ENCODE measurements at regions not wholly inside any gene's neighbourhood (a gene's known extent, or its start where the extent isn't known, plus 50 kb on each side); places are given as distances from the start of the nearest gene placed in this dataset.
"Not testable (repeated sequence)": the region's sequence is repeated elsewhere in the genome, so short reads cannot be mapped to it uniquely, and the experiment has no call there.

DNA sequence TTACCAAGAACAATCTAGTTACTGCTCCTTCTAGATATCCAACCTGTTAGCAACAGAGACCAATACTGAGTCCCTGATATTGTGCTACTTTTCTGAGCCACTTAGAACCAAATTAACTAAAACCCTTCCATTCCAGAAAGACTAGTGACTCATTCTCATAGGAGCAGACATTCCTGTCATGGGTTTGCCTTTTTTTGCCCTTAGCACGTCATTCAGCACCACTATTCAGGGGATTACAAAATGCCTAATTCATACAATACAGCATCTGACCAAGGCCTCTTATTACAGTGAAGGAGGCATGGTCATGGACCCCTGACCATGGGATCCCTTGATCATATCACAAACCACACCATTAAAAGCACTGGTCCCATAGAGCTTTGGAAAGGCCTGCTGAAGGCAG lies 123.8 kb upstream of the CXCL13 start:
- intact Hi-C loops (cut with DNase I, micrococcal nuclease): no loop called here
- DNase-seq (no peak), ATAC-seq (no peak)

GRCh38 chr4:77488882-77489281 lies 116.7 kb upstream of the CXCL13 start:
- intact Hi-C loops (cut with DNase I, micrococcal nuclease): no loop called here

DNA sequence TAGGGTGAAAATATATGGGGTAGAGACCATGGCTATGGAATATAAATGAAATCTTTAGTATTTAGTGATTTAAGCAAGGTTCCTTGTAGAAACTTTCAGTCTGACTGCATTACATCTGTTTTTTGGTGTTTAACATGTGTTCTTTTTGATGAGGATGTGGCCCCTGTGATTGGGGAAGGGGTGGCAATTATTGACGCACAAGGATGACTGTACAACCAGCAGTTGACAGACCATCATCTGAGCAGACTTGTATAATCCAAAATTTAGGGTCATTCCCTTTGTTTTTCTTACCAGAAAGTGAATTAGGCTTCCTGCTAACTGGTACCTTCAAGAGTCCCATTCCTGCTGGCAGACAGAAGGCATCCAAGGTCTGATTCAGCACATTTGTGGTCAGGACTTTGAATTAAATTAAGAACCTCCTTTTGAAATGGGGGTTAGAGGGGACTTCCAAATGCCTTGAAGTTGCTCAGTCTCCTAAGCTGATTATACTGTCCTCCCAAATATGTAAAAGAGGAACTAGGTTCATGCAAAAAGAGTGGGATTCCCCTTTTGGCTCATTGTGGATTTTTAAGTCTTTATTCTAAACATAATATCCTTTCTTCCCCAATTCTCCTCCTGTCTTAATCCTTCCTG lies 112.4 kb upstream of the CXCL13 start:
- ATAC-seq: no peak
- DNase-seq: no peak
- intact Hi-C loops (cut with DNase I, micrococcal nuclease): no loop called here

More at GRCh38 chr4:77488882-77489281, 116.7 kb upstream of the CXCL13 start:
- no peak for DNase-seq
- no peak for ATAC-seq

DNA sequence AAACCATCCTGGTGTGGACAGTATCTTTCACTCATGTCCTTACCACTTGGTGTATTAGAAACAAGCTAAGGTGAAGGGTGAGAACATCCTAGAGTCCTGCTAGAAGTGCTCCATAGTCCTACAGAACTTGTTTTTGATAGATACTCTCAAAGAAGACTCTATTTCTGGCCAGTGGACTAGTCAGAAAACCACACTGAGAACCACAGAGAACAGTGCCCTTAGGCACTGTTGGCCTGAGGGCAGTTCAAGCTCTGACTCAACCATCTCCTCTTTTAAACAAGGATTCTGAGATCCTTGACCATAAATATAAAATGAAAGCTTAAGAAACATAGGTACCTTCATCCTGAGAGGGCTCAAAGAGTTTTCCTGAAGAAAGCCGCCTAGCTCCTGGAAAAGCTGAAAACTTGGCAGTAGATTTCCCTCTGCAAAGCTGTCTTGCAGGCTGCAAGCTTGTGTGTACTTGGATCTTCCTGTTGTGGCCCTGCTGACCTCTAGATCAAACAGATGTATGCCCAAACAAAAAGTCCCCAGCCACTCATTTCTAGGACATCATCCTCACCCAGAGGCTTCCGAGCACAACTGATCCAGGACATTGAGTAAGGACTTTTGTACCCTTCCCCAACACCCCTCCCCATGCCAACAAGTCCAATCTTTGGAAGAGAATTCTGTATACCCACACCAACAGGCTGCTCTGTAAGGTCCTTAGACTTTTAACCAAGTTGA lies 111.6 kb upstream of the CXCL13 start:
- intact Hi-C loops (cut with DNase I, micrococcal nuclease): no loop called here
- DNase-seq (no peak), ATAC-seq (no peak)

- DNase-seq (no peak), ATAC-seq (no peak)
- intact Hi-C loops (cut with DNase I, micrococcal nuclease): no loop called here
Observed at GRCh38 chr4:77496457-77496856, 109.2 kb upstream of the CXCL13 start.

GRCh38 chr4:77500801-77501200 lies 104.8 kb upstream of the CXCL13 start:
- intact Hi-C loops (cut with DNase I, micrococcal nuclease): no loop called here
- ATAC-seq: no peak
- DNase-seq: no peak

- DNase-seq (no peak), ATAC-seq (no peak)
- intact Hi-C loops (cut with DNase I, micrococcal nuclease): no loop called here
Observed at GRCh38 chr4:77501240-77501639, 104.4 kb upstream of the CXCL13 start.

DNA sequence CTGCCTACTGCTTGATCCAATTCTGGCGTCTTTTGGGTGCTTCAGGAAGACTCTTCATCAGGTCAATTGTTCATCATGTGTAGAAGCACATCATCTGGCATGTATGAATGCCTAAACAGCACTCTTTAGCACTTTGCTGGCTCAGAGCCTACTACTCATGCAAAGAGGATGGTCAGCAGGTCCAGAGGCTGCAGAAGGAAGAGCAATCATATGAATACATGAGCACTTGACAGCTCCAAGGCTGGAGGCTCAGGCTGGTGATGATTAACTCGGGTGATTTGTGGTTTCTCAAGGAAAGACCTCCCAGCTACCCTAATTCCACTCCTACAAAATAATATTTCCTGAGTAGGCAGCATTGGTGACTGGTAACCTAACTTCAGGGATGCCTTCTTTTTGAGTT lies 103.8 kb upstream of the CXCL13 start:
- intact Hi-C loops (cut with DNase I, micrococcal nuclease): no loop called here
- ATAC-seq: no peak
- no peak for DNase-seq

DNA sequence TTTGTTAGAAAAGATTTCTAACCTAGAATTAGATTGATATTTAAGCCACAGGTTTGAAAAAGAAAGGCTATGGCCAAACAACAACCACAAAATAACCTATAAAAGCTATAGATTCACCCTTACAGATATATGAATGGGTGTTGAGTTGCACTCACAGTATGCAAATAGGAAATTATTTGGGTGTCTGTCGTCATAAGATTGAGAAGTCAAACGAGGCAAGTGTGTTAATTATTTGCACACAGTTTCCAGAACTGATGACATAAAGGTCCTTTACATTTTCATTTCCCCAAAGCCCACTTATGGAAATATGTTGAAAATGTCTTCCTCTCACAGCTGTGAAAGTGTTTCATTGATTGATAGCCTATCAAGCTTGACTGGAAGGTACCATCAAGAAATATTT lies 101.2 kb upstream of the CXCL13 start:
- DNase-seq (no peak), ATAC-seq (no peak)
- intact Hi-C loops (cut with DNase I, micrococcal nuclease): no loop called here

DNA sequence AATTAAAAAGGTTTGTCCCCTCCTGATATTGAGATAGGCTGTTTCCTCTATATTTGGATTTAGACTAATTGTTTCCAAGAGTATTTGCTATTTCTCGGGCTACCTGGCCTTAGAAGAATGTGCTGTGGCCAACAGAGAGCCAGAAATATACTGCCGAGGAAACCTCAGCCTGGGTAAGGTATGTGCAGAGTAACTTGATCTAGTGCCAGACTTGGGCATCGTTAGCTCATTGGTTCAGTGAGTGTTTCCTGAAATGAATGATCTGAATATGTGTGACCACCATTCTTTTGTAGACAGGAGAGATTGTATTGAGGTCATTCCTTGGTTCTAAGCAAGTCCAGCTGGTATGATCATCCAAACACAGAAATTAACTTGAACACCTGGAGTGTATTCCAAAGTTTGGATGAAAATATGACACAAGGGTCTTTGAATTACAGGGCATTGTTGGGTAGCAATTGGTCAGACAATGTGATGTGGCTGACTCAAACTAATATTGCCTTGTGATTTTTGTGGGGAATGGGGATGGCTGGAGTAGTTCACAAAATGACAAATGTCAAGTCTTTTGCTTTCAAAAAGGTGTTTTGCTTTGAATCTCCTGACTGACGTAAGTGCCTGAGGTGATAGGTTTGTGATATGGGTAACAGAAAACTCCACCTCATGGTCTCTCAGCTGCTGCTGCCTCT lies 100.2 kb upstream of the CXCL13 start:
- ATAC-seq: no peak

DNA sequence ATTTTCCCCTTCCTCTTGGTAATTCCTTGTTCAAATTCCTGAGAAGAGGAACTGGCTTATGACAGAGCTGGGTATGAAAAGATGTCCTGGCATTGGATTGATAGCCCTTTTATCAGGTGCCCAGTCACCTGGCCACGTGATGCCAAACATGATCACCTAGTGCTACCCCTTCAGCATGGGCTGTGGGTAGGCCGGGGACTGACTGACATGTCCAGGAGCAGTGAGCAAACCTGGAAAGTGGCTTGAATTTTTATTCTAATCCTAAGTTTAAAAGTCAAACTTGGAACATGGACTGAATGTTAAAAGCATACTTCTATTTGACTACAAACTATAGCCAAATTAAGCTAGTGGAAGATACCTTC lies 99.7 kb upstream of the CXCL13 start:
- intact Hi-C loops (cut with DNase I, micrococcal nuclease): no loop called here
- DNase-seq (no peak), ATAC-seq (no peak)

More for the DNA sequence above, 100.2 kb upstream of the CXCL13 start:
- no peak for DNase-seq
- intact Hi-C loops (cut with DNase I, micrococcal nuclease): no loop called here

DNA sequence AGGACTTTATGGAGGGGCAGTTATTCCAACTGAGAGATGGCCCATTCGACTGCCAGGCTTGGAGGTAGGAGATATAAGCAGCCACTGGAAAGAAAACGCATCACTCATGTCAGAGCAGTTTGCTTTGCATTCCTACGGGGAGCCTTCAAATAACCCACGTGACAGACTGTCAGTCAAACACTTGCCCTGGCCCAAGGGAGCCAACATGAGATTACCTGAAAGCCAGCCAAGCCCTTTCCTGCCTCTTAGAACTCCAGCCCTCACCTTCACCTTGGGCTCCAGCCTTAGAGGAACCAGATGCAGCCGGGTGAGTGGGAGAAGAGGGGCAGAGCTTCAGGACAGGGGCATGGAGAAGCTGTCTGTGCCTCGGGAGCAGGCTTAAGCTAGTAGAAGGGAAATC lies 95.3 kb upstream of the CXCL13 start:
- ATAC-seq (no peak), DNase-seq (no peak)
- intact Hi-C loops (cut with DNase I, micrococcal nuclease): no loop called here

DNA sequence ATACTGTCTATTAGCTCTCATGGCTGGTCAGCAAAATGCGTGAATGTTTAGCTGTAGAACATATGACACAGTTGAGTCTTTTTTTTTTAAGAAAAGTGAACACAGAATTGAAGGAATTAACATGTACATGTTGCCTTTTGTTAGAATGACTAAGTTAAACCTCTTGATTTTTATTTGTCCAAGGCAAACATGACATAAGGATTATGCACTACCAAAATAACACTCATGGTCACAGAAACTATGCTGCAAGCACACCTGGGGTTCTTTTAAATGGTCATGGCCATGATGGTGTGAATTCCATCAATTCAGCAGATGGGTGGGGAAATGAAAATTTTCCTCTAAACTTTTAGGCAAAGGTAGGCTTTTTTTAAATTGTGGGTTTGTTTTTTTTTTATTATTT lies 80.1 kb upstream of the CXCL13 start:
- ATAC-seq (no peak), DNase-seq (no peak)
- intact Hi-C loops (cut with DNase I, micrococcal nuclease): no loop called here

GRCh38 chr4:77527900-77528299 lies 77.7 kb upstream of the CXCL13 start:
- intact Hi-C loops (cut with DNase I, micrococcal nuclease); ATAC-seq; DNase-seq: not testable (repeated sequence)

DNA sequence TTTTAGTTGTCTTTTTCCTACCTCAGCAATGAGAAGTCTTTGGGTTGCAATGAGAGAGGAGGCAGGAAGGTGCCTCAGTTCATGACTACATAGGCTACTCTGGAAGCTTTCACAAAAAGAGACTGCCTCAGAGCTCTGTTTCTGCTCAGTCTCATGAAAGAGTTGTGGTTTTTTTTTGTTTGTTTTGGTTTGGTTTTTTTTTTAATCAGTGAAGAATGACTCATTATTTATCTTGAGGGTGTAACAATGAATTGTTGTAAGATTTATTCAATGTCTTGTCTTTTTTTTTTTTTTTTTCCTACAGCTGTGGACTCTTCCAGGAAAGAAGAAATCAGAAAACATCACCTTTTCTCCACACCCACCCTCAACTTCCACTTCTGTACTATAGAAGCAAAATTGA lies 67.5 kb upstream of the CXCL13 start:
- intact Hi-C loops (cut with DNase I, micrococcal nuclease): no loop called here
- DNase-seq (no peak), ATAC-seq (peak; percentile 84)

DNA sequence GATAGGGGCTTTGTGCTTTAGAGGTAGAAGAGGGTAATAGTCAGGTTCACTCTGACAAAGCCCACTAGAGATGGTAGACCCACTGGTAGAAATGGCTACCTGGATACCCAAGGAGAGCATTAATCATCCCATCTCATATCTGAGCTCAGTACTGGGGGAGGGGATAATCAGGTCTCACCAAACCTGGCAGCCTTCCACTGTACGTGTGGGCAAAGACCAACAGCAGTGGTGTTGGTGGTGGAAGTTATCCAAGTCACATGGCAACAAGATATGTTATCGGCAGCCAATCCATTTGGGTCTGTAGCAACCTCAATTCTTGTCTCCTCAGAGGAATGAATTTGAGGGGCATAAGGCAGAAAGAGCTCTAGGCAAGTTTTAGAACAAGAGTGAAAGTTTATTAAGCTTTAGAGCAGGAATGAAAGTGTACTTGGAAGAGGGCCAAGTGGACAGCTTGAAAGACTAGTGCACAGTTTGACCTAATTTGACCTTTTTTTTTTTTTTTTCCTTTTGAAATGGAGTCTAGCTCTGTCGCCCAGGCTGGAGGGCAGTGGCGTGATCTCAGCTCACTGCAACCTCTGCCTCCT lies 67.0 kb upstream of the CXCL13 start:
- peak; percentile 80 for ATAC-seq
- DNase-seq: peak; percentile 36 to 39
- intact Hi-C loops (cut with DNase I, micrococcal nuclease): no loop called here
